PFSK-1 (cell line): ENCODE measurements at regions not wholly inside any gene's neighbourhood (a gene's known extent, or its start where the extent isn't known, plus 50 kb on each side); places are given as distances from the start of the nearest gene placed in this dataset.

Experiments
- FOXP2 ChIP-seq: optimal IDR thresholded peaks from 2 replicates; pipeline ENCODE3; 2011; ENCODE audit warnings: borderline replicate concordance, control low read depth, inconsistent platforms; ENCODE audit not compliant: insufficient read depth; ENCODE audit errors: extremely low read length, extremely low read depth
- POLR2AphosphoS5 ChIP-seq: IDR thresholded peaks from 2 replicates; pipeline ENCODE4 v1.6.1; 2012; ENCODE audit warnings: low read depth, mild to moderate bottlenecking, control low read depth, low read length, moderate library complexity
- REST ChIP-seq, 2 experiments: IDR thresholded peaks; 2 replicates each; pipeline versions ENCODE4 v1.6.1 to v1.8.0; 2011 to 2012; ENCODE audit warnings: low read depth in 2 of 2, low read length in 2 of 2, control low read depth in 1 of 2, inconsistent platforms in 1 of 2, mild to moderate bottlenecking in 1 of 2, moderate library complexity in 1 of 2; ENCODE audit not compliant: insufficient read depth in 1 of 2
- SIN3A ChIP-seq: IDR thresholded peaks from 2 replicates; pipeline ENCODE4 v1.6.1; 2012; ENCODE audit warnings: mild to moderate bottlenecking, low read length, moderate library complexity, borderline replicate concordance; ENCODE audit not compliant: insufficient read depth

DNA sequence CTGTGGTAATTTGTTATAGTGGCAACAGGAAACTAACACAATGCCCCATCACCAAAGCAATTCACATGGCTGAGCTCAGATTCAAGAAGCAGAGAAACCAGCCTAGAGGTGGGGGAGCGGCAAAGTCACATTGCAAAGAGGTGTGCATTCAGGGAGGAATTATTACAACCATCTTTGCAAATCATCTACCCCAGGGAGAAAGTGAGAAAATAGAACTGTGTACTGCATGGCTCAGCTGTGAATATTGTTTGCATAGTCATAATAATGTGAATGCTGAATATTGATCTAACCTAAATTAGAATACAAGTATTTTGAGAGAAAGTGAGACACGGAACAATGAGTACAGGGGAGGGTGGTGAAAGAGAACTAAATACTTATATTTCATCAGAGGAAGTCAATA lies 387.9 kb downstream of the BCOR start:
- TF ChIP-seq POLR2AphosphoS5 (no peak), FOXP2 (no peak), REST (IDR thresholded peaks at IDR 0.05; ENCODE audit: insufficient read depth in 1 of 2, low read depth in 2 of 2, low read length in 2 of 2) (no peak), SIN3A (no peak)
